ENCODE measurements at regions not wholly inside any gene's neighbourhood (a gene's known extent, or its start where the extent isn't known, plus 50 kb on each side); places are given as distances from the start of the nearest gene placed in this dataset.
A peak's percentile ranks its signal among the peaks of the same experiment; 100 is the strongest.

DNA sequence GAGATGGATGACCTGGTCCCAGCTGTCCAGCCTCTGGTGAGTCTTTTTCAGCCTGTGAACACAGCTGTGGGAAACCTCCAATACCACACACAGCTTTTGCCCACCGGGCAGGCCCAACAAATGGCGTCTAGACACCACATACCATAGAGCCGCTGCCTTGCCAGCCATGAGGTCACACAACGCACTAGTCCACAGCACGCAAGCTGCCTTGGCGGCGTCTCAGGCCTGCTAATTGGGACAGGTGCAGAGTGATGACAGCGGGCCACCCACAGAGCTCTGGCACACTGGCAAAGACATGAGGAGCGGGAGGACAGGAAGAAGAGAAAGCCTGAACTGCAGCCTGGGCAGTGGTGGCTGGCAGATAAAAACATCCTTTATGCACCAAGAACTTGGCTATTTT, 125.5 kb downstream of the ADAMTS1 start:
- no peak for TF ChIP-seq POLR2A (IDR thresholded peaks at IDR 0.05)
- no peak for TF ChIP-seq POLR2AphosphoS5 (IDR thresholded peaks at IDR 0.05)
- no peak for TF ChIP-seq EP300 (IDR thresholded peaks at IDR 0.05)
- TF ChIP-seq, protein P1, sequence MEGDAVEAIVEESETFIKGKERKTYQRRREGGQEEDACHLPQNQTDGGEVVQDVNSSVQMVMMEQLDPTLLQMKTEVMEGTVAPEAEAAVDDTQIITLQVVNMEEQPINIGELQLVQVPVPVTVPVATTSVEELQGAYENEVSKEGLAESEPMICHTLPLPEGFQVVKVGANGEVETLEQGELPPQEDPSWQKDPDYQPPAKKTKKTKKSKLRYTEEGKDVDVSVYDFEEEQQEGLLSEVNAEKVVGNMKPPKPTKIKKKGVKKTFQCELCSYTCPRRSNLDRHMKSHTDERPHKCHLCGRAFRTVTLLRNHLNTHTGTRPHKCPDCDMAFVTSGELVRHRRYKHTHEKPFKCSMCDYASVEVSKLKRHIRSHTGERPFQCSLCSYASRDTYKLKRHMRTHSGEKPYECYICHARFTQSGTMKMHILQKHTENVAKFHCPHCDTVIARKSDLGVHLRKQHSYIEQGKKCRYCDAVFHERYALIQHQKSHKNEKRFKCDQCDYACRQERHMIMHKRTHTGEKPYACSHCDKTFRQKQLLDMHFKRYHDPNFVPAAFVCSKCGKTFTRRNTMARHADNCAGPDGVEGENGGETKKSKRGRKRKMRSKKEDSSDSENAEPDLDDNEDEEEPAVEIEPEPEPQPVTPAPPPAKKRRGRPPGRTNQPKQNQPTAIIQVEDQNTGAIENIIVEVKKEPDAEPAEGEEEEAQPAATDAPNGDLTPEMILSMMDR (IDR thresholded peaks at IDR 0.05) = no peak
- WGBS, 5 donors = 75 to 90% (median 81%) methylated on average over 7 to 9 of the region's 9 CpGs
- Histone ChIP-seq H3K27ac (no peak overlapping the region), H3K4me1 (no peaks in the 10 kb centered on the region), H3K27me3 (no peaks in the 10 kb centered on the region), H3K36me3 (no peaks in the 10 kb centered on the region), H3K4me3 (no peak overlapping the region), H3K9me3 (no peaks in the 10 kb centered on the region)
- DNase-seq = no peak
- intact Hi-C loops (cut with DNase I; ENCODE audit: low total_unique reads) = no loop called here

DNA sequence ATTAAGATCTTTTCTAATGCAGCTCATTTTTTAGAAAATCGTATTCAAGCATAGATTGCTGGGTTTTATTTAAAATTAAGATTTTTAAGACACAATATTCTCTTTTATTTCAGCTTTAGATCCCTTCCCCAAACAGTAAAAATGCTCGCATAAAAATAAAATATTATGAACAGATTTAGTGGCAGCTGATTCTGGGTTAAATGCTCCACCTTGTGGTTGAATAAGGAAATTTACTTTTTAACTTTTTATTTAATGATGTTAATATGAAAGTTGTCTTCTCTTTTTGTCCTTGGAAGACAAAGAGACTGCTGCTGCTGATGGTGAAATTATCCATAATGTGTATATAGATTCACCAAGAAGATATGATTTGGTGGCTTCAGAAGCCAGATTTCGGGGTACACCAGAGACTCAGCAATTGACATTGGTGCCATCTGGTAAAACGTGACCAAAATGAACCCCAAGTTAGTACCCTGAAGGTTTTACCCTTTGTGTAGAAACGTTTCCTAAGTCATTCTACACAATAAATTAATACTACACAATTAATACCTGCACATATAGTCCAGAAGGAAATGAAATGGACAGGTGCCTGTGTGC, 128.0 kb downstream of the ADAMTS1 start:
- H3K27ac ChIP-seq = no peak overlapping the region
- H3K4me3 ChIP-seq = no peak overlapping the region
- H3K27me3 ChIP-seq = no peaks in the 10 kb centered on the region
- no peaks in the 10 kb centered on the region for H3K36me3 ChIP-seq
- 15 to 25% (median 17%) methylated on average over 5 of the region's 5 CpGs for WGBS, 5 donors
- H3K4me1 ChIP-seq = no peaks in the 10 kb centered on the region
- peak in 1 of 2 donors; percentile 45 for DNase-seq
- TF ChIP-seq, protein P1 (IDR thresholded peaks at IDR 0.05) = peak in 4 of 7 experiments; percentile 24 to 75 (median 49)
- no peak for TF ChIP-seq POLR2A (IDR thresholded peaks at IDR 0.05)
- intact Hi-C loops (cut with DNase I; ENCODE audit: low total_unique reads) = no loop called here
- no peaks in the 10 kb centered on the region for H3K9me3 ChIP-seq

DNA sequence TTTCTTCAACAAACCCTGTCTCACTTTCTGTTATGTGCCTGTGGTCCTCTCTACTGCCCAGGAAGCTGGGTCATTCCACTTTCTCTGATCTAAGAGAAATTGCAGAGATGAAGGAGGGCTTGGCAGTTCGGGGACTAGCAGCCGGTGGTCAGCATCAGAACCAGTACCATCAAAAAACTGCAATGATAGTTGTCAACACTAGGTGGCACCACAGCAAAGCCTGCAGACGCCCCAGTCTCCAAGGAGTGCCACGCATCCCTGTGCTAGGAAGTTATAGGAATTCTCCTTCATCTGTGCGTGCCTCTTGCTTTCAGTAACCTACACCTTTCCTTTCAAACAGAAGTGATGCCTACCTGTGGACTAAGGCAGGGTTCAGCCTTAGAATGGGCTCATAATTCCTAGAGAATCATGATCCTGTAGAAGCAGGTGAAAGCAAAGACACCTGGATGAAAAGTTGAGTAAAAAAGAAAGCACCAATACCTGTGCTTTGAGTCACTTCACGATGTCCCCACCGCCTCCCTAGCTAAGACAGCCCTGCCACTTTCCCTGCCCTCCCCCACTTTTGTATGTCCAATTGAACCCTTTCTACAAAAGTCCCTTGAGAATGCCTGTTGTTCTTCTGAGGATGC, 129.2 kb downstream of the ADAMTS1 start:
- no peak overlapping the region for H3K27ac ChIP-seq
- 20 to 24% (median 23%) methylated on average over 7 of the region's 7 CpGs for WGBS, 5 donors
- peak; percentile 44 to 76 for DNase-seq
- TF ChIP-seq, protein P1 (IDR thresholded peaks at IDR 0.05) = peak in 4 of 7 experiments; percentile 37 to 65 (median 59)
- TF ChIP-seq EP300 (IDR thresholded peaks at IDR 0.05) (no peak), POLR2AphosphoS5 (IDR thresholded peaks at IDR 0.05) (no peak), POLR2A (IDR thresholded peaks at IDR 0.05) (no peak)
- no peaks in the 10 kb centered on the region for H3K4me1 ChIP-seq
- H3K4me3 ChIP-seq = no peak overlapping the region
- H3K27me3 ChIP-seq = no peaks in the 10 kb centered on the region
- no peaks in the 10 kb centered on the region for H3K36me3 ChIP-seq
- H3K9me3 ChIP-seq = no peaks in the 10 kb centered on the region
- intact Hi-C loops (cut with DNase I; ENCODE audit: low total_unique reads) = no loop called here

DNA sequence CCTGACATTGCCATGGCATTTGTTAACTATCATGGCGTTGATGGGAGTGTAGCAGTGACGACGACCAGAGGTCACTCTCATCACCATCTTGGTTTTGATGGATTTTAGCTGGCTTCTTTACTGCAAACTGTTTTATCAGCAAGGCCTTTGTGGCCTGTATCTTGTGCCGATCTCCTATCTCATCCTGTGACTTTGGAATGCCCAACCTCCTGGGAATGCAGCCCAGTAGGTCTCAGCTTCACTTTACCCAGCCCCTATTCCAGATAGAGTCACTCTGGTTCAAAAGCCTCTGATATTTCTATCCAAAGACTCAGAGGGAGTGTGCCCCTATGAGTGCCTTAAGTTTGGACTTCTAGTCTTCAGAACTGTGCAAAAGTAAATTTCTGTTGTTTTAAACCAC, 130.1 kb downstream of the ADAMTS1 start:
- intact Hi-C loops (cut with DNase I; ENCODE audit: low total_unique reads) = no loop called here
- Histone ChIP-seq H3K4me1 (no peaks in the 10 kb centered on the region), H3K4me3 (no peak overlapping the region), H3K9me3 (no peaks in the 10 kb centered on the region), H3K27me3 (no peaks in the 10 kb centered on the region), H3K27ac (no peak overlapping the region), H3K36me3 (no peaks in the 10 kb centered on the region)
- TF ChIP-seq EP300 (IDR thresholded peaks at IDR 0.05) = no peak
- no peak for TF ChIP-seq POLR2AphosphoS5 (IDR thresholded peaks at IDR 0.05)
- no peak for TF ChIP-seq POLR2A (IDR thresholded peaks at IDR 0.05)
- TF ChIP-seq, protein P1 (IDR thresholded peaks at IDR 0.05) = no peak
- WGBS, 5 donors = 59 to 77% (median 64%) methylated on average over 4 of the region's 4 CpGs
- DNase-seq = no peak

Data from stomach (tissue), 8 donors.